GM12878 (cell line): ENCODE measurements at regions not wholly inside any gene's neighbourhood (a gene's known extent, or its start where the extent isn't known, plus 50 kb on each side); places are given as distances from the start of the nearest gene placed in this dataset.

Experiments
- ATAC-seq: fragments of 200-7000 bp; cut with Tn5 transposase; 3 replicates; pipeline ENCODE4 v1.9.1; 2020; ENCODE audit warnings: mild to moderate bottlenecking, moderate library complexity
- BruUV-seq: library from RNA; stranded (reverse); fragments of 400-500 nt; replicated peaks from 2 replicates; lab custom pipeline; 2021; lab: Mats Ljungman, UMichigan
- CTCF ChIA-PET: fragments of 300-600 bp; sonication (Branson Sonifier 250); formaldehyde crosslinking; extraction: SDS; loops from one replicate; lab custom pipeline; 2021; ENCODE audit warnings: inconsistent platforms; lab: Yijun Ruan, JAX
- POLR2A ChIA-PET: fragments of 350-600 bp; formaldehyde crosslinking; extraction: SDS; loops from one replicate; lab custom pipeline; 2021; ENCODE audit warnings: inconsistent platforms; lab: Charles Lee
- RAD21 ChIA-PET: fragments of 300-600 bp; sonication (Branson Sonifier 250); formaldehyde crosslinking; loops from one replicate; lab custom pipeline; 2023; ENCODE audit warnings: antibody characterized with exemption; ENCODE audit not compliant: unreplicated experiment; lab: Charles Lee
- SMC1A ChIA-PET: fragments of 300-600 bp; sonication (Branson Sonifier 250); formaldehyde crosslinking; loops from one replicate; lab custom pipeline; 2023; ENCODE audit not compliant: unreplicated experiment, uncharacterized antibody; lab: Charles Lee
- DNase-seq: peaks from one replicate; pipeline ENCODE4 v3.0.0-alpha.2; 2011; ENCODE audit warnings: low read depth, low spot score
- FAIRE-seq: peaks from 3 replicates; lab custom pipeline; 2011; peaks lifted over from hg19 to GRCh38; lab: Jason Lieb, UNC
- H2AFZ ChIP-seq: 2 replicates; pipeline ENCODE4 v1.6.0; 2011; ENCODE audit warnings: low read depth, low read length, control low read depth; ENCODE audit not compliant: control insufficient read depth
- H3K27ac ChIP-seq: 2 replicates; pipeline ENCODE4 v1.5.1; 2011; ENCODE audit warnings: control low read depth; ENCODE audit not compliant: control insufficient read depth, insufficient read depth
- H3K27me3 ChIP-seq, 2 experiments: replicated peaks in 1 of 2; 2 replicates each; pipeline versions ENCODE4 v1.6.0 to v1.6.1; 2011; ENCODE audit warnings: low read length in 1 of 2; ENCODE audit not compliant: control insufficient read depth in 2 of 2, insufficient read depth in 2 of 2
- H3K36me3 ChIP-seq, 2 experiments: 2 replicates each; pipeline ENCODE4 v1.5.1; 2011; ENCODE audit warnings: low read length in 1 of 2; ENCODE audit not compliant: control insufficient read depth in 2 of 2, insufficient read depth in 2 of 2
- H3K4me1 ChIP-seq: 2 replicates; pipeline ENCODE4 v1.6.1; 2011; ENCODE audit warnings: mild to moderate bottlenecking, low read length, moderate library complexity, mixed read lengths; ENCODE audit not compliant: control insufficient read depth, insufficient read depth
- H3K4me2 ChIP-seq: 2 replicates; pipeline ENCODE4 v1.6.0; 2011; ENCODE audit warnings: control low read depth; ENCODE audit not compliant: control insufficient read depth, insufficient read depth
- H3K4me3 ChIP-seq: fragments of 200-600 bp; sonication (generic); 2 replicates; pipeline ENCODE4 v1.5.1; 2016
- H3K79me2 ChIP-seq: 2 replicates; pipeline ENCODE4 v1.6.0; 2011; ENCODE audit warnings: low read length; ENCODE audit not compliant: control insufficient read depth, insufficient read depth
- H3K9ac ChIP-seq: 2 replicates; pipeline ENCODE4 v1.8.0; 2011; ENCODE audit warnings: low read length, control low read depth, mixed read lengths; ENCODE audit not compliant: control insufficient read depth, insufficient read depth
- H3K9me3 ChIP-seq: replicated peaks from 3 replicates; pipeline ENCODE4 v1.5.1; 2011; ENCODE audit warnings: mild to moderate bottlenecking, low read length; ENCODE audit not compliant: control insufficient read depth, insufficient read depth
- H4K20me1 ChIP-seq: 2 replicates; pipeline ENCODE4 v1.6.0; 2011; ENCODE audit not compliant: control insufficient read depth, insufficient read depth
- BCL11A ChIP-seq: IDR thresholded peaks from 2 replicates; pipeline ENCODE4 v1.6.1; 2011; ENCODE audit warnings: low read depth, low read length
- BHLHE40 ChIP-seq, 2 experiments: fragments of 450-650 bp in 1 of 2; IDR thresholded peaks; 2 replicates each; pipeline ENCODE4 v1.6.1; 2011 to 2017; ENCODE audit warnings: low read depth in 2 of 2, borderline replicate concordance in 1 of 2, improper control_type of control experiment in 1 of 2, low read length in 1 of 2, mild to moderate bottlenecking in 1 of 2
- CBFB ChIP-seq: IDR thresholded peaks from 2 replicates; pipeline ENCODE4 v1.6.1; 2016; ENCODE audit warnings: antibody characterized with exemption, low read depth
- CBX5 ChIP-seq: sonication (generic); IDR thresholded peaks from 2 replicates; pipeline ENCODE4 v1.6.1; 2016; ENCODE audit warnings: low read depth, moderate library complexity, mild to moderate bottlenecking, inconsistent platforms
- EGR1 ChIP-seq, 2 experiments: IDR thresholded peaks; 1 replicate in 1 of 2; 2 replicates in 1 of 2; pipeline ENCODE4 v1.6.1; 2011 to 2012; ENCODE audit warnings: low read depth in 2 of 2, low read length in 2 of 2, borderline replicate concordance in 1 of 2, mild to moderate bottlenecking in 1 of 2, moderate library complexity in 1 of 2
- HDAC2 ChIP-seq: fragments of 200-600 bp; sonication (generic); IDR thresholded peaks from 2 replicates; pipeline ENCODE4 v1.6.1; 2017
- NFYB ChIP-seq: IDR thresholded peaks from 2 replicates; pipeline ENCODE4 v1.6.1; 2011; ENCODE audit warnings: low read depth, mild to moderate bottlenecking, low read length, improper control_type of control experiment, moderate library complexity; ENCODE audit not compliant: insufficient read depth
- SUZ12 ChIP-seq: fragments of 200-600 bp; sonication (generic); IDR thresholded peaks from one replicate; pipeline ENCODE4 v1.6.1; 2018; ENCODE audit warnings: antibody characterized with exemption, mild to moderate bottlenecking; ENCODE audit not compliant: unreplicated experiment
- TAF1 ChIP-seq: IDR thresholded peaks from 2 replicates; pipeline ENCODE4 v1.6.1; 2011; ENCODE audit warnings: mild to moderate bottlenecking, low read depth, low read length, borderline replicate concordance
- in situ Hi-C: fragments of 300-500 bp; cut with MboI; formaldehyde crosslinking; loops from 9 replicates; pipeline ENCODE4 v1.14.3; 2018; ENCODE audit warnings: mixed read lengths
- intact Hi-C: fragments of 100-400 bp; cut with micrococcal nuclease; formaldehyde crosslinking; loops from one replicate; pipeline ENCODE4 v1.14.2; 2022; ENCODE audit not compliant: unreplicated experiment
- TF ChIP-seq, protein P1 (sequence below): fragments of 450-650 bp; IDR thresholded peaks from 2 replicates; pipeline ENCODE4 v1.6.1; 2017; ENCODE audit warnings: antibody characterized with exemption, mild to moderate bottlenecking, moderate library complexity
- TF ChIP-seq, protein P2 (sequence below): IDR thresholded peaks from 2 replicates; pipeline ENCODE4 v1.6.1; 2011; ENCODE audit warnings: borderline replicate concordance, low read depth, mild to moderate bottlenecking, moderate library complexity, low read length; ENCODE audit not compliant: insufficient read depth, poor library complexity, severe bottlenecking
- TF ChIP-seq, protein P3 (sequence below): fragments of 450-650 bp; IDR thresholded peaks from 2 replicates; pipeline ENCODE4 v1.6.1; 2017; ENCODE audit warnings: borderline replicate concordance
- TF ChIP-seq, protein P4 (sequence below): fragments of 450-650 bp; IDR thresholded peaks from 2 replicates; pipeline ENCODE4 v1.6.1; 2017; ENCODE audit warnings: mild to moderate bottlenecking, low read depth, inconsistent platforms; ENCODE audit not compliant: poor library complexity, severe bottlenecking
- TF ChIP-seq, protein P5 (sequence below): IDR thresholded peaks from 2 replicates; pipeline ENCODE4 v1.6.1; 2012; ENCODE audit warnings: low read depth, low read length, improper control_type of control experiment

DNA sequence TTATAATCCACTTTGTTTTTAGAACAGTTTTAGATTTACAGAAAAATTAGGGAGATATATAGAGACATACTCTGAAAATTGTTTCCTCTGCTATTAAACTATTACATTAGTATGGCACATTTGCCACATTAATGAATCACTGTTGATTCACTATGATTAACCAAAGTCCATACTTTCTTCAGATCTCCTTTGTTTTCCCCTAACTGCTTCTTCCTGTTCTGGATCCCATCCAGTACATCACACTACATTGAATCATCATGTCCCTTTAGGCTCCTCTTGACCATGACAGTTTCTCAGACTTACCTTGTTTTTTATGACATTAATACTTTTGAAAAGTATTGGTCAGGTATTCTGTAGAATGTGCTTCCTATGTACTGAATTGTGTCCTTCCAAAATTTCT is 109.2 kb upstream of the EDNRA start:
- RAD21 ChIA-PET = no interaction called here
- POLR2A ChIA-PET = no interaction called here
- no peak for TF ChIP-seq BHLHE40 (IDR thresholded peaks at IDR 0.05; ENCODE audit: borderline replicate concordance in 1 of 2, low read depth in 2 of 2, low read length in 1 of 2)
- no peak for TF ChIP-seq NFYB
- TF ChIP-seq CBX5 = no peak
- TF ChIP-seq, protein P1, sequence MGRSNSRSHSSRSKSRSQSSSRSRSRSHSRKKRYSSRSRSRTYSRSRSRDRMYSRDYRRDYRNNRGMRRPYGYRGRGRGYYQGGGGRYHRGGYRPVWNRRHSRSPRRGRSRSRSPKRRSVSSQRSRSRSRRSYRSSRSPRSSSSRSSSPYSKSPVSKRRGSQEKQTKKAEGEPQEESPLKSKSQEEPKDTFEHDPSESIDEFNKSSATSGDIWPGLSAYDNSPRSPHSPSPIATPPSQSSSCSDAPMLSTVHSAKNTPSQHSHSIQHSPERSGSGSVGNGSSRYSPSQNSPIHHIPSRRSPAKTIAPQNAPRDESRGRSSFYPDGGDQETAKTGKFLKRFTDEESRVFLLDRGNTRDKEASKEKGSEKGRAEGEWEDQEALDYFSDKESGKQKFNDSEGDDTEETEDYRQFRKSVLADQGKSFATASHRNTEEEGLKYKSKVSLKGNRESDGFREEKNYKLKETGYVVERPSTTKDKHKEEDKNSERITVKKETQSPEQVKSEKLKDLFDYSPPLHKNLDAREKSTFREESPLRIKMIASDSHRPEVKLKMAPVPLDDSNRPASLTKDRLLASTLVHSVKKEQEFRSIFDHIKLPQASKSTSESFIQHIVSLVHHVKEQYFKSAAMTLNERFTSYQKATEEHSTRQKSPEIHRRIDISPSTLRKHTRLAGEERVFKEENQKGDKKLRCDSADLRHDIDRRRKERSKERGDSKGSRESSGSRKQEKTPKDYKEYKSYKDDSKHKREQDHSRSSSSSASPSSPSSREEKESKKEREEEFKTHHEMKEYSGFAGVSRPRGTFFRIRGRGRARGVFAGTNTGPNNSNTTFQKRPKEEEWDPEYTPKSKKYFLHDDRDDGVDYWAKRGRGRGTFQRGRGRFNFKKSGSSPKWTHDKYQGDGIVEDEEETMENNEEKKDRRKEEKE = no peak
- no peak for TF ChIP-seq EGR1 (IDR thresholded peaks at IDR 0.05; ENCODE audit: borderline replicate concordance in 1 of 2, low read depth in 2 of 2, low read length in 2 of 2)
- TF ChIP-seq, protein P2, sequence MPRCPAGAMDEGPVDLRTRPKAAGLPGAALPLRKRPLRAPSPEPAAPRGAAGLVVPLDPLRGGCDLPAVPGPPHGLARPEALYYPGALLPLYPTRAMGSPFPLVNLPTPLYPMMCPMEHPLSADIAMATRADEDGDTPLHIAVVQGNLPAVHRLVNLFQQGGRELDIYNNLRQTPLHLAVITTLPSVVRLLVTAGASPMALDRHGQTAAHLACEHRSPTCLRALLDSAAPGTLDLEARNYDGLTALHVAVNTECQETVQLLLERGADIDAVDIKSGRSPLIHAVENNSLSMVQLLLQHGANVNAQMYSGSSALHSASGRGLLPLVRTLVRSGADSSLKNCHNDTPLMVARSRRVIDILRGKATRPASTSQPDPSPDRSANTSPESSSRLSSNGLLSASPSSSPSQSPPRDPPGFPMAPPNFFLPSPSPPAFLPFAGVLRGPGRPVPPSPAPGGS = no peak
- no peak for TF ChIP-seq SUZ12
- TF ChIP-seq, protein P3, sequence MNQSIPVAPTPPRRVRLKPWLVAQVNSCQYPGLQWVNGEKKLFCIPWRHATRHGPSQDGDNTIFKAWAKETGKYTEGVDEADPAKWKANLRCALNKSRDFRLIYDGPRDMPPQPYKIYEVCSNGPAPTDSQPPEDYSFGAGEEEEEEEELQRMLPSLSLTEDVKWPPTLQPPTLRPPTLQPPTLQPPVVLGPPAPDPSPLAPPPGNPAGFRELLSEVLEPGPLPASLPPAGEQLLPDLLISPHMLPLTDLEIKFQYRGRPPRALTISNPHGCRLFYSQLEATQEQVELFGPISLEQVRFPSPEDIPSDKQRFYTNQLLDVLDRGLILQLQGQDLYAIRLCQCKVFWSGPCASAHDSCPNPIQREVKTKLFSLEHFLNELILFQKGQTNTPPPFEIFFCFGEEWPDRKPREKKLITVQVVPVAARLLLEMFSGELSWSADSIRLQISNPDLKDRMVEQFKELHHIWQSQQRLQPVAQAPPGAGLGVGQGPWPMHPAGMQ = no peak
- TF ChIP-seq TAF1 = no peak
- TF ChIP-seq BCL11A = no peak
- TF ChIP-seq, protein P4, sequence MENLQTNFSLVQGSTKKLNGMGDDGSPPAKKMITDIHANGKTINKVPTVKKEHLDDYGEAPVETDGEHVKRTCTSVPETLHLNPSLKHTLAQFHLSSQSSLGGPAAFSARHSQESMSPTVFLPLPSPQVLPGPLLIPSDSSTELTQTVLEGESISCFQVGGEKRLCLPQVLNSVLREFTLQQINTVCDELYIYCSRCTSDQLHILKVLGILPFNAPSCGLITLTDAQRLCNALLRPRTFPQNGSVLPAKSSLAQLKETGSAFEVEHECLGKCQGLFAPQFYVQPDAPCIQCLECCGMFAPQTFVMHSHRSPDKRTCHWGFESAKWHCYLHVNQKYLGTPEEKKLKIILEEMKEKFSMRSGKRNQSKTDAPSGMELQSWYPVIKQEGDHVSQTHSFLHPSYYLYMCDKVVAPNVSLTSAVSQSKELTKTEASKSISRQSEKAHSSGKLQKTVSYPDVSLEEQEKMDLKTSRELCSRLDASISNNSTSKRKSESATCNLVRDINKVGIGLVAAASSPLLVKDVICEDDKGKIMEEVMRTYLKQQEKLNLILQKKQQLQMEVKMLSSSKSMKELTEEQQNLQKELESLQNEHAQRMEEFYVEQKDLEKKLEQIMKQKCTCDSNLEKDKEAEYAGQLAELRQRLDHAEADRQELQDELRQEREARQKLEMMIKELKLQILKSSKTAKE = no peak
- TF ChIP-seq CBFB = no peak
- TF ChIP-seq, protein P5, sequence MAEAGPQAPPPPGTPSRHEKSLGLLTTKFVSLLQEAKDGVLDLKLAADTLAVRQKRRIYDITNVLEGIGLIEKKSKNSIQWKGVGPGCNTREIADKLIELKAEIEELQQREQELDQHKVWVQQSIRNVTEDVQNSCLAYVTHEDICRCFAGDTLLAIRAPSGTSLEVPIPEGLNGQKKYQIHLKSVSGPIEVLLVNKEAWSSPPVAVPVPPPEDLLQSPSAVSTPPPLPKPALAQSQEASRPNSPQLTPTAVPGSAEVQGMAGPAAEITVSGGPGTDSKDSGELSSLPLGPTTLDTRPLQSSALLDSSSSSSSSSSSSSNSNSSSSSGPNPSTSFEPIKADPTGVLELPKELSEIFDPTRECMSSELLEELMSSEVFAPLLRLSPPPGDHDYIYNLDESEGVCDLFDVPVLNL = no peak
- TF ChIP-seq HDAC2 = no peak
- TF ChIP-seq, all 136 proteins: peak for 0
- Histone ChIP-seq H3K4me1 (no peaks in the 10 kb centered on the region), H4K20me1 (no peaks in the 10 kb centered on the region), H3K27ac (no peak overlapping the region), H3K4me3 (no peak overlapping the region), H3K36me3 (no peaks in the 10 kb centered on the region), H2AFZ (no peak overlapping the region), H3K9me3 (no peaks in the 10 kb centered on the region), H3K4me2 (no peak overlapping the region), H3K27me3 (no peaks in the 10 kb centered on the region), H3K9ac (no peak overlapping the region), H3K79me2 (no peaks in the 10 kb centered on the region)
- CTCF ChIA-PET = no interaction called here
- BruUV-seq = no TSS peak
- SMC1A ChIA-PET = no interaction called here
- DNase-seq (no peak), FAIRE-seq (no peak), ATAC-seq (no peak)
- in situ Hi-C loops (no loop called here), intact Hi-C loops (no loop called here)
